MM.1S (cell line): ENCODE measurements at regions not wholly inside any gene's neighbourhood (a gene's known extent, or its start where the extent isn't known, plus 50 kb on each side); places are given as distances from the start of the nearest gene placed in this dataset.

ENCODE experiments used
- EZH2 ChIP-seq: fragments of 300-600 bp; sonication (generic); optimal IDR thresholded peaks from 2 replicates; pipeline ENCODE3; 2017; ENCODE audit warnings: low read depth, mild to moderate bottlenecking, antibody characterized with exemption, low read length, mixed read lengths
- EZH2phosphoT487 ChIP-seq: fragments of 300-600 bp; sonication (generic); IDR thresholded peaks from 2 replicates; pipeline ENCODE4 v1.6.1; 2018; ENCODE audit warnings: antibody characterized with exemption, low read length
- TF ChIP-seq, protein P1 (sequence below): fragments of 300-600 bp; sonication (generic); IDR thresholded peaks from 2 replicates; pipeline ENCODE4 v1.5.1; 2016; ENCODE audit warnings: antibody characterized with exemption, low read length, mixed read lengths

DNA sequence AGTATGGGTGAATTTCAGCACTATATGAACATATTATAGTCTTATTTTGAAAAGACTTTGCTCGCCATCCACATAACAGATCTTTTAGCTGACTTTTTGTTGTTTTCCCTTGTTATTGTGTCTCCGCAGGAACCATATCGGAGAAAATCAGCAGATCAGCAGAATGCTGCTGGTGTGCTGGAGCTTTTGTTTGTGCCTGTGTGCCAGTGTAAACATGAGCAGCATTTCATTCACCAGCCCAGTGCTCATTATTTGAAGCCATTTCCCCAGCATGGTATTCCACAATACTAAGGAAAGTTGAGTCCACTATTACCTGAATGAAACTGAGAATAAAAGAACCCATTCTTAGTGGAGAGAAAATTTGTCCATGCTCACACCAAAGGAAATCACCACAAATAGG is 261.8 kb upstream of the ARX start:
- TF ChIP-seq, protein P1, sequence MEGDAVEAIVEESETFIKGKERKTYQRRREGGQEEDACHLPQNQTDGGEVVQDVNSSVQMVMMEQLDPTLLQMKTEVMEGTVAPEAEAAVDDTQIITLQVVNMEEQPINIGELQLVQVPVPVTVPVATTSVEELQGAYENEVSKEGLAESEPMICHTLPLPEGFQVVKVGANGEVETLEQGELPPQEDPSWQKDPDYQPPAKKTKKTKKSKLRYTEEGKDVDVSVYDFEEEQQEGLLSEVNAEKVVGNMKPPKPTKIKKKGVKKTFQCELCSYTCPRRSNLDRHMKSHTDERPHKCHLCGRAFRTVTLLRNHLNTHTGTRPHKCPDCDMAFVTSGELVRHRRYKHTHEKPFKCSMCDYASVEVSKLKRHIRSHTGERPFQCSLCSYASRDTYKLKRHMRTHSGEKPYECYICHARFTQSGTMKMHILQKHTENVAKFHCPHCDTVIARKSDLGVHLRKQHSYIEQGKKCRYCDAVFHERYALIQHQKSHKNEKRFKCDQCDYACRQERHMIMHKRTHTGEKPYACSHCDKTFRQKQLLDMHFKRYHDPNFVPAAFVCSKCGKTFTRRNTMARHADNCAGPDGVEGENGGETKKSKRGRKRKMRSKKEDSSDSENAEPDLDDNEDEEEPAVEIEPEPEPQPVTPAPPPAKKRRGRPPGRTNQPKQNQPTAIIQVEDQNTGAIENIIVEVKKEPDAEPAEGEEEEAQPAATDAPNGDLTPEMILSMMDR = no peak
- TF ChIP-seq EZH2 = no peak
- no peak for TF ChIP-seq EZH2phosphoT487
